Adipocyte (in vitro differentiated cells): ENCODE measurements at regions not wholly inside any gene's neighbourhood (a gene's known extent, or its start where the extent isn't known, plus 50 kb on each side); places are given as distances from the start of the nearest gene placed in this dataset.

ENCODE experiments used
- DNase-seq: peaks from one replicate; pipeline ENCODE4 v3.0.0-alpha.2; 2015; ENCODE audit warnings: low read depth
- H3K27me3 ChIP-seq: replicated peaks from 2 replicates; pipeline ENCODE4 v1.7.0; 2013; ENCODE audit warnings: mild to moderate bottlenecking, low read length, moderate library complexity; ENCODE audit not compliant: control insufficient read depth, insufficient read depth
- H3K36me3 ChIP-seq: 2 replicates; pipeline ENCODE4 v1.7.0; 2013; ENCODE audit warnings: low read length, mild to moderate bottlenecking, moderate library complexity; ENCODE audit not compliant: control insufficient read depth, insufficient read depth, severe bottlenecking
- H3K4me1 ChIP-seq: 2 replicates; pipeline ENCODE4 v1.7.0; 2013; ENCODE audit warnings: mild to moderate bottlenecking, low read length, moderate library complexity; ENCODE audit not compliant: control insufficient read depth, insufficient read depth
- H3K4me3 ChIP-seq: 2 replicates; pipeline ENCODE4 v1.7.0; 2013; ENCODE audit warnings: mild to moderate bottlenecking, low read length, moderate library complexity
- H3K9ac ChIP-seq: 2 replicates; pipeline ENCODE4 v1.7.0; 2013; ENCODE audit warnings: mild to moderate bottlenecking, low read length, moderate library complexity
- H3K9me3 ChIP-seq: 2 replicates; pipeline ENCODE4 v1.7.0; 2013; ENCODE audit warnings: mild to moderate bottlenecking, low read length, moderate library complexity; ENCODE audit not compliant: control insufficient read depth

GRCh38 chr16:55212791-55213190 lies 111.2 kb upstream of the IRX6 start:
- Histone ChIP-seq H3K4me3 (no peak overlapping the region), H3K9ac (no peak overlapping the region), H3K36me3 (no peaks in the 10 kb centered on the region), H3K9me3 (peaks cover 4% of the 10 kb centered on the region), H3K27me3 (peaks cover 7% of the 10 kb centered on the region), H3K4me1 (no peaks in the 10 kb centered on the region)
- DNase-seq = no peak

DNA sequence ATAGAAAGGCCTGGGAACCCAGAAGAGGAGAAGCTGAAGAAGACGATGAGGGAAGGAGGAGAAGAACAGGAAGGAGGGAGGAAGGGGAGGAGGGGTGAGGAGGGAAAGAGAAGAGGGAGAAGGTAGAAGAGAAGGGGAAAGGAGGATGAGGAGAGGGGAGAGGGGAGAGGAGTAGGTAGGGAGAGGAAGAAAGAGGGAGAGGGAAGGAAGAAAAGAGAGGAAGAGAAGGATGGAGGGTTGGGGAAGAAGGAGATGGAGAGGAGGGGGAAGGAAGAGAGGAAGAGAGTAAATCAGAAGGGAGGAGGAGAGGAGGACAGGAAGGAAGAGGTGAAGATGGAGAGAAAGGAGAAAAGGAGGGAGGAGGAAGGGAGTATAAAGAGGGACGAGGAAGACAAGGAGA lies 109.6 kb upstream of the IRX6 start:
- Histone ChIP-seq H3K27me3 (no peaks in the 10 kb centered on the region), H3K9me3 (peaks cover 4% of the 10 kb centered on the region), H3K36me3 (no peaks in the 10 kb centered on the region), H3K9ac (no peak overlapping the region), H3K4me3 (no peak overlapping the region), H3K4me1 (no peaks in the 10 kb centered on the region)
- DNase-seq = no peak

DNA sequence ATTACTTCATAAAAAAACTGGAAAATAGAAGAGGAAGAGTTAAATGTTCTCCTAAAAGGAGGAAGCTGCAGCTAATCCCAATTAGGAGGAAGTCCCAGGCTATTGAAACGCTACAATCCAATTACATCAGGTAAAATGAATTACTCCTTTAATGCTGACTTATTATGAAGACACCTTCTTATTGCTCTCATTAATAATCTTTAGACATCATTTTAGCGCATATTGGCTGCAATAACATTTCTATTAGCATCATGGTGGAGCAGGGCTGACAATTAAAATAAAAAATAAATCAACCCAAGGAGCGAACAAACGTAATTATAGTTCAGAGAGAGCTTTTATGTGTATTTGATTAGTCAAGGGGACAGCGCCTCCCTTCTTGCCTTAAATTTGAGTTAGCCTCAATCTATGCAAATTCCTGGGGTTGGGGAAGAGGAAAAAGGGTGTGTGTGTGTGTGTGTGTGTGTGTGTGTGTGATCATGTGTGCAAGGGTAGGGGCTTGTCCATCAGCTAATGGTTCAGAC lies 109.0 kb upstream of the IRX6 start:
- Histone ChIP-seq H3K9me3 (peaks cover 4% of the 10 kb centered on the region), H3K4me1 (no peaks in the 10 kb centered on the region), H3K4me3 (no peak overlapping the region), H3K9ac (no peak overlapping the region), H3K36me3 (no peaks in the 10 kb centered on the region), H3K27me3 (no peaks in the 10 kb centered on the region)
- DNase-seq = no peak

DNA sequence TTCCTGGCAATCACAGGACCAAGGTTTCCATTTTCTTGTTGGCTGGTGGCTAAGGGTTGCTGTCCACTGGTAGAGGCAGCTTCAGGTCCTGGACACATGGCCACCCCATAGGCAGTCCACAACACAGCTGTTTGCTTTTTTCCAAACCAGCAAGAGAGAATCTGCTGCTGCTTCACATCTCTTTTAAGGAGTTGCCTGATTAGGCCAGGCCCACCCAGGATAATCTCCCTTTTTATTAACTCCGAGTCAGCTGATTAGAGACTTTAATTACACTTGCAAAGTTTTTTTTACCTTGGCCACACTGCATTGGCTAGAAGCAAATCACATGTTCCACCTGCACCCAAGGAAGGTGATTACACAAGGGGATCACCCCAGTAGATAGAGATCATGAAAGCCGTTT lies 106.6 kb upstream of the IRX6 start:
- no peak for DNase-seq
- Histone ChIP-seq H3K9me3 (peaks cover 12% of the 10 kb centered on the region), H3K27me3 (no peaks in the 10 kb centered on the region), H3K36me3 (no peaks in the 10 kb centered on the region), H3K4me3 (no peak overlapping the region), H3K4me1 (no peaks in the 10 kb centered on the region), H3K9ac (no peak overlapping the region)

GRCh38 chr16:55221836-55222235 lies 102.2 kb upstream of the IRX6 start:
- Histone ChIP-seq H3K4me3 (no peak overlapping the region), H3K9me3 (peaks cover 24% of the 10 kb centered on the region), H3K27me3 (no peaks in the 10 kb centered on the region), H3K36me3 (no peaks in the 10 kb centered on the region), H3K9ac (no peak overlapping the region), H3K4me1 (no peaks in the 10 kb centered on the region)
- no peak for DNase-seq

- H3K36me3 ChIP-seq = no peaks in the 10 kb centered on the region
- peaks cover 20% of the 10 kb centered on the region for H3K9me3 ChIP-seq
- no peak overlapping the region for H3K9ac ChIP-seq
- DNase-seq = no peak
- no peaks in the 10 kb centered on the region for H3K4me1 ChIP-seq
- no peaks in the 10 kb centered on the region for H3K27me3 ChIP-seq
- no peak overlapping the region for H3K4me3 ChIP-seq
These were observed 101.5 kb upstream of the IRX6 start for GRCh38 chr16:55222486-55222885.

- H3K9ac ChIP-seq = no peak overlapping the region
- H3K9me3 ChIP-seq = peaks cover 16% of the 10 kb centered on the region
- DNase-seq = no peak
- no peaks in the 10 kb centered on the region for H3K27me3 ChIP-seq
- no peak overlapping the region for H3K4me3 ChIP-seq
- no peaks in the 10 kb centered on the region for H3K36me3 ChIP-seq
- no peaks in the 10 kb centered on the region for H3K4me1 ChIP-seq
These were observed 97.9 kb upstream of the IRX6 start for GRCh38 chr16:55225972-55226542.

DNA sequence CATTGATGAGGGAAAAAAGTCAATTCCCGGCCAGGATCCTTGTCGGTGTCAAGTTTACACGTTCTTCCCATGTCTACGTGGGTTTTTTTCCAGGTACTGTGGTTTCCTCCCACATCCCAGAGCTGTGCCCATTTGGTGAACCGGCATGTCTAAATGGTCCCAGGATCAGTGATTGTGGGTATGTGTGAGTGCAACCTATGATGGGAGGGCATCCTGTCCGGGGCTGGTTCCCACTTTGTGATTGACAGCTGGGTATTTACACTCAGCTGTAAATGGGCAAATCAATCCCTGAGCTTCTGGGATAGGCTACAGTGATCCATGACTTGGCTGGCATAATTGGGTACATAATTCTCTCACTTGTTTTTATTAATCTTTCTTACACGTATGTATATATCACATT lies 91.2 kb upstream of the IRX6 start:
- Histone ChIP-seq H3K4me3 (no peak overlapping the region), H3K4me1 (no peaks in the 10 kb centered on the region), H3K36me3 (no peaks in the 10 kb centered on the region), H3K27me3 (no peaks in the 10 kb centered on the region), H3K9ac (no peak overlapping the region), H3K9me3 (no peaks in the 10 kb centered on the region)
- no peak for DNase-seq

DNA sequence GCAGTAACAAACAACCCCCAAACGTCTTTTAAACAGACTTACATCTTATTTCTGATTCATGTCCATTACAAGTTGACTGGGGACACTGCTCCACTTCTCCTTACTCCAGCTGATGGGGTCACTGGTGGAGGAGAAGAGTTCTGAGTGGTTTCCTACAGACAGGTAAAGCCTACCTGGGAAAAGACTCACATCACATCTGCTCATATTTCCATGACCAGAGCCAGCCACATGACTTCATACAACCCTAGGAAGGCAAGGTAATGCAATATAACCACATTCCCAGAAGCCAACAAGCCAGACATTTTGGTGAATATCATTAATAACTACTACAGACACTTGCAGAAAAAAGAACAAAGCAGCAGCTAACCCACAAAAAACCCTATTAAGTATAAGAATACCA lies 90.5 kb upstream of the IRX6 start:
- Histone ChIP-seq H3K9me3 (no peaks in the 10 kb centered on the region), H3K27me3 (no peaks in the 10 kb centered on the region), H3K4me3 (no peak overlapping the region), H3K4me1 (no peaks in the 10 kb centered on the region), H3K9ac (no peak overlapping the region), H3K36me3 (no peaks in the 10 kb centered on the region)
- DNase-seq = no peak

- Histone ChIP-seq H3K9ac (no peak overlapping the region), H3K9me3 (no peaks in the 10 kb centered on the region), H3K4me1 (no peaks in the 10 kb centered on the region), H3K36me3 (no peaks in the 10 kb centered on the region), H3K27me3 (no peaks in the 10 kb centered on the region), H3K4me3 (no peak overlapping the region)
- no peak for DNase-seq
These were observed 87.3 kb upstream of the IRX6 start for GRCh38 chr16:55236655-55237054.

DNA sequence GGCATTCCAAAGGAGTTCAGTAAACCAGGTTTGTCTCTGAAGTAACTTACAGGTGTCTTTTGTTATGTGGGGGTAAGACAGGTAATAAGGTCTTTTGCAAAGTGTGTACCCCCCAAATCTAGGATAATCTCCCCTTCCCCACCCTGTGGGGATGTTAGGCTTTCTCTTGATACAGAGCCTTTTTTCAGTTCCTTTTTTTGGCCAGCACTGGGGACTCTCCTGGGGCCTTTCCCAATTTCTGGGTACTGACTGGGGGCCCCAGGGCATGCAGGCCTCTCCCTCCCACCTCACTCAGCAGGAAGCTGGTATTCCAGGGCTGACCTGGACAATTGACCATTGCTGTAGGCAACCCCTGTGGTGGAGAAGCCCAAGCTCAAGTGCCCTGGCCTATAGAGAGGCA lies 84.3 kb upstream of the IRX6 start:
- Histone ChIP-seq H3K4me3 (no peak overlapping the region), H3K27me3 (peaks cover 4% of the 10 kb centered on the region), H3K9ac (no peak overlapping the region), H3K36me3 (no peaks in the 10 kb centered on the region), H3K4me1 (no peaks in the 10 kb centered on the region), H3K9me3 (no peaks in the 10 kb centered on the region)
- no peak for DNase-seq

DNA sequence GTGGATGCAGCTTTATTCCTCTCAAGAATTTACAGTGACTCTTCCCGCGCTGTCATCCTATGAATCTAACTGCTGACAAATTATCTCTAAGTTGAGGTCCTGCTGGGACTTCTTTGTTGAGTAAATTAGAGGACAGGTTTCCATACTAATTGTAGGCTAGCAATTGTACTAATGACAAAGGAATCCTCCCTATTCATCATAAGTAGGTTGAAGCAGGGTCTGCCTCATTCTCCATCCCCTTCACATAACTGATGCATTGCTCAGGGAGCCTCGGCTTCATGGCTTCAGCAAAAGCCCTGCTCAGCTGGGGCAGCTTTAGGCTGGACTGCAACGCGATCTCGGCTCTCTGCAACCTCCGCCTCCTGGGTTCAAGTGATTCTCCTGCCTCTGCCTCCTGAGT lies 83.1 kb upstream of the IRX6 start:
- Histone ChIP-seq H3K4me3 (no peak overlapping the region), H3K9me3 (no peaks in the 10 kb centered on the region), H3K4me1 (no peaks in the 10 kb centered on the region), H3K36me3 (no peaks in the 10 kb centered on the region), H3K9ac (no peak overlapping the region), H3K27me3 (peaks cover 4% of the 10 kb centered on the region)
- no peak for DNase-seq
